ENCODE measurements at regions not wholly inside any gene's neighbourhood (a gene's known extent, or its start where the extent isn't known, plus 50 kb on each side); places are given as distances from the start of the nearest gene placed in this dataset.

DNA sequence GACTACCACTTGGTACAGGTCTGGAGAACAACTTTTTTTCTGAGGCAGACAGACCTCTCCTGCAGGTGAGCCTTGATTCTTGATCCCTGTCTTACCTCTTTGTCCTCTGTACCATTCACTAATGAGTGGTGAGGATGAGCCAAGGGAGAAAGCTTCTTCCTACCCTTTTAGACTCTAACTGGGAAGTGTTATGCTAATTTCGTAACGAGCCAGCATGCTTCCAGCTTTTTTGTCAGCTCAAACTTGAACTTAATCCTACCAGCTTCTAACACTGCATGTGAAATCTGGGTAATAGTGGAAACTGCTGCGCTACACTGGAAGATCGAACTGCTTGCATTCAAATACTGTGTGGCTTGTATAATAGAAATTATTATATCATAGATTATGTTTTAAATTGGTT lies 87.0 kb downstream of the NEUROD6 start:
- Histone ChIP-seq H3F3A (ENCODE audit: insufficient read depth, low read depth) (no peaks in the 10 kb centered on the region), H3K79me2 (ENCODE audit: low read depth) (no peaks in the 10 kb centered on the region), H3K9me2 (ENCODE audit: insufficient read depth) (no peaks in the 10 kb centered on the region), H3K27ac (no peak overlapping the region), H3K9me3 (ENCODE audit: insufficient read depth, low read depth) (no peaks in the 10 kb centered on the region), H3K4me1 (replicated peaks; ENCODE audit: insufficient read depth) (no peaks in the 10 kb centered on the region), H3K36me3 (ENCODE audit: low read depth) (no peaks in the 10 kb centered on the region), H2AFZ (no peak overlapping the region), H3K4me2 (no peak overlapping the region), H3K27me3 (ENCODE audit: insufficient read depth, low read depth) (peaks cover 55% of the 10 kb centered on the region), H3K4me3 (no peak overlapping the region), H4K20me1 (ENCODE audit: insufficient read depth) (no peaks in the 10 kb centered on the region)
- no TSS peak for BruUV-seq (replicated peaks)
- ChIA-PET POLR2A (ENCODE audit: unreplicated experiment) (no interaction called here), CTCF (no interaction called here)
- intact Hi-C loops (cut with micrococcal nuclease; ENCODE audit: unreplicated experiment) = no loop called here
- no peak for TF ChIP-seq EZH2 (IDR thresholded peaks at IDR 0.05; ENCODE audit: low read depth)
- TF ChIP-seq, protein P1, sequence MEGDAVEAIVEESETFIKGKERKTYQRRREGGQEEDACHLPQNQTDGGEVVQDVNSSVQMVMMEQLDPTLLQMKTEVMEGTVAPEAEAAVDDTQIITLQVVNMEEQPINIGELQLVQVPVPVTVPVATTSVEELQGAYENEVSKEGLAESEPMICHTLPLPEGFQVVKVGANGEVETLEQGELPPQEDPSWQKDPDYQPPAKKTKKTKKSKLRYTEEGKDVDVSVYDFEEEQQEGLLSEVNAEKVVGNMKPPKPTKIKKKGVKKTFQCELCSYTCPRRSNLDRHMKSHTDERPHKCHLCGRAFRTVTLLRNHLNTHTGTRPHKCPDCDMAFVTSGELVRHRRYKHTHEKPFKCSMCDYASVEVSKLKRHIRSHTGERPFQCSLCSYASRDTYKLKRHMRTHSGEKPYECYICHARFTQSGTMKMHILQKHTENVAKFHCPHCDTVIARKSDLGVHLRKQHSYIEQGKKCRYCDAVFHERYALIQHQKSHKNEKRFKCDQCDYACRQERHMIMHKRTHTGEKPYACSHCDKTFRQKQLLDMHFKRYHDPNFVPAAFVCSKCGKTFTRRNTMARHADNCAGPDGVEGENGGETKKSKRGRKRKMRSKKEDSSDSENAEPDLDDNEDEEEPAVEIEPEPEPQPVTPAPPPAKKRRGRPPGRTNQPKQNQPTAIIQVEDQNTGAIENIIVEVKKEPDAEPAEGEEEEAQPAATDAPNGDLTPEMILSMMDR (conservative IDR thresholded peaks at IDR 0.05) = no peak
- no peak for DNase-seq

- H3K9me2 ChIP-seq (ENCODE audit: insufficient read depth) = no peaks in the 10 kb centered on the region
- H3K4me3 ChIP-seq = no peak overlapping the region
- no peak overlapping the region for H2AFZ ChIP-seq
- CTCF ChIA-PET = no interaction called here
- H4K20me1 ChIP-seq (ENCODE audit: insufficient read depth) = no peaks in the 10 kb centered on the region
- H3K4me1 ChIP-seq (replicated peaks; ENCODE audit: insufficient read depth) = no peaks in the 10 kb centered on the region
- no peaks in the 10 kb centered on the region for H3K79me2 ChIP-seq (ENCODE audit: low read depth)
- POLR2A ChIA-PET (ENCODE audit: unreplicated experiment) = no interaction called here
- BruUV-seq (replicated peaks) = no TSS peak
- H3K27me3 ChIP-seq (ENCODE audit: insufficient read depth, low read depth) = peaks cover 72% of the 10 kb centered on the region
- no peaks in the 10 kb centered on the region for H3F3A ChIP-seq (ENCODE audit: insufficient read depth, low read depth)
- intact Hi-C loops (cut with micrococcal nuclease; ENCODE audit: unreplicated experiment) = no loop called here
- H3K9me3 ChIP-seq (ENCODE audit: insufficient read depth, low read depth) = no peaks in the 10 kb centered on the region
- no peak overlapping the region for H3K27ac ChIP-seq
- TF ChIP-seq, protein P1 (conservative IDR thresholded peaks at IDR 0.05) = no peak
- no peak for TF ChIP-seq EZH2 (IDR thresholded peaks at IDR 0.05; ENCODE audit: low read depth)
- no peaks in the 10 kb centered on the region for H3K36me3 ChIP-seq (ENCODE audit: low read depth)
- no peak for DNase-seq
- no peak overlapping the region for H3K4me2 ChIP-seq
Measured at GRCh38 chr7:31251441-31251840, 89.1 kb downstream of the NEUROD6 start.

GRCh38 chr7:31249671-31250070 lies 90.9 kb downstream of the NEUROD6 start:
- intact Hi-C loops (cut with micrococcal nuclease; ENCODE audit: unreplicated experiment) = no loop called here
- Histone ChIP-seq H3K9me2 (ENCODE audit: insufficient read depth) (no peaks in the 10 kb centered on the region), H3K9me3 (ENCODE audit: insufficient read depth, low read depth) (no peaks in the 10 kb centered on the region), H2AFZ (no peak overlapping the region), H3K36me3 (ENCODE audit: low read depth) (no peaks in the 10 kb centered on the region), H3K27ac (no peak overlapping the region), H4K20me1 (ENCODE audit: insufficient read depth) (no peaks in the 10 kb centered on the region), H3K4me2 (no peak overlapping the region), H3K27me3 (ENCODE audit: insufficient read depth, low read depth) (peaks cover 85% of the 10 kb centered on the region), H3K79me2 (ENCODE audit: low read depth) (no peaks in the 10 kb centered on the region), H3K4me3 (no peak overlapping the region), H3F3A (ENCODE audit: insufficient read depth, low read depth) (no peaks in the 10 kb centered on the region), H3K4me1 (replicated peaks; ENCODE audit: insufficient read depth) (no peaks in the 10 kb centered on the region)
- ChIA-PET POLR2A (ENCODE audit: unreplicated experiment) (no interaction called here), CTCF (no interaction called here)
- TF ChIP-seq, protein P1 (conservative IDR thresholded peaks at IDR 0.05) = no peak
- TF ChIP-seq EZH2 (IDR thresholded peaks at IDR 0.05; ENCODE audit: low read depth) = no peak
- no peak for DNase-seq
- no TSS peak for BruUV-seq (replicated peaks)
